Breast epithelium (tissue), 3 donors: ENCODE measurements at regions not wholly inside any gene's neighbourhood (a gene's known extent, or its start where the extent isn't known, plus 50 kb on each side); places are given as distances from the start of the nearest gene placed in this dataset.

Experiments used
- CTCF ChIP-seq, 3 donors: fragments of 450-650 bp; IDR thresholded peaks; one replicate each; pipeline ENCODE4 v1.5.1; 2016 to 2017; ENCODE audit warnings: antibody characterized with exemption in 3 of 3, mild to moderate bottlenecking in 3 of 3, moderate library complexity in 3 of 3
- POLR2A ChIP-seq: fragments of 450-650 bp; IDR thresholded peaks from one replicate; pipeline ENCODE4 v1.6.1; 2016; ENCODE audit warnings: antibody characterized with exemption, mild to moderate bottlenecking, moderate library complexity
- POLR2AphosphoS5 ChIP-seq, 3 donors: sonication (generic); formaldehyde crosslinking; IDR thresholded peaks; one replicate each; pipeline ENCODE4 v1.6.1; 2017; ENCODE audit warnings: antibody characterized with exemption in 3 of 3

GRCh38 chr11:110972640-110973039, 260.4 kb upstream of the ARHGAP20 start:
- no peak for TF ChIP-seq CTCF (IDR thresholded peaks at IDR 0.05)
- no peak for TF ChIP-seq POLR2A
- TF ChIP-seq POLR2AphosphoS5 (IDR thresholded peaks at IDR 0.05), result no peak
